Duodenal mucosa (tissue), 2 donors: ENCODE measurements at regions not wholly inside any gene's neighbourhood (a gene's known extent, or its start where the extent isn't known, plus 50 kb on each side); places are given as distances from the start of the nearest gene placed in this dataset.

ENCODE experiments used
- H3K27ac ChIP-seq: one replicate; pipeline ENCODE4 v1.7.0; 2013; ENCODE audit warnings: low read depth, low read length
- H3K27me3 ChIP-seq, 2 donors: one replicate each; pipeline ENCODE4 v1.7.0; 2013; ENCODE audit warnings: low read length in 2 of 2, control low read depth in 1 of 2; ENCODE audit not compliant: insufficient read depth in 2 of 2, control insufficient read depth in 1 of 2
- H3K36me3 ChIP-seq, 2 donors: one replicate each; pipeline ENCODE4 v1.7.0; 2013; ENCODE audit warnings: low read length in 2 of 2, control low read depth in 1 of 2; ENCODE audit not compliant: insufficient read depth in 2 of 2, control insufficient read depth in 1 of 2
- H3K4me1 ChIP-seq, 2 donors: one replicate each; pipeline ENCODE4 v1.7.0; 2013; ENCODE audit warnings: low read length in 2 of 2, control low read depth in 1 of 2; ENCODE audit not compliant: insufficient read depth in 2 of 2, control insufficient read depth in 1 of 2
- H3K4me3 ChIP-seq, 2 donors: one replicate each; pipeline ENCODE4 v1.7.0; 2013; ENCODE audit warnings: low read length in 2 of 2, low read depth in 1 of 2
- H3K9ac ChIP-seq, 2 donors: one replicate each; pipeline ENCODE4 v1.7.0; 2013; ENCODE audit warnings: low read length in 2 of 2, low read depth in 1 of 2
- H3K9me3 ChIP-seq, 2 donors: one replicate each; pipeline ENCODE4 v1.7.0; 2013; ENCODE audit warnings: low read length in 2 of 2, control low read depth in 1 of 2; ENCODE audit not compliant: control insufficient read depth in 1 of 2

GRCh38 chr2:217076058-217076435, 216.2 kb upstream of the TNP1 start:
- Histone ChIP-seq H3K36me3 (no peaks in the 10 kb centered on the region), H3K4me3 (no peak overlapping the region), H3K9me3 (no peaks in the 10 kb centered on the region), H3K27ac (no peak overlapping the region), H3K27me3 (no peaks in the 10 kb centered on the region), H3K4me1 (peaks cover 0 to 8% of the 10 kb centered on the region in 2 donors), H3K9ac (no peak overlapping the region)

GRCh38 chr2:217075268-217076057, 215.6 kb upstream of the TNP1 start:
- no peak overlapping the region for H3K27ac ChIP-seq
- no peak overlapping the region for H3K9ac ChIP-seq
- H3K4me1 ChIP-seq, result peaks cover 0 to 8% of the 10 kb centered on the region in 2 donors
- H3K4me3 ChIP-seq, result no peak overlapping the region
- no peaks in the 10 kb centered on the region for H3K27me3 ChIP-seq
- no peaks in the 10 kb centered on the region for H3K36me3 ChIP-seq
- H3K9me3 ChIP-seq, result no peaks in the 10 kb centered on the region

- Histone ChIP-seq H3K36me3 (no peaks in the 10 kb centered on the region), H3K27ac (no peak overlapping the region), H3K4me1 (peaks cover 0 to 8% of the 10 kb centered on the region in 2 donors), H3K27me3 (no peaks in the 10 kb centered on the region), H3K9ac (no peak overlapping the region), H3K4me3 (no peak overlapping the region), H3K9me3 (no peaks in the 10 kb centered on the region)
These were observed 214.9 kb upstream of the TNP1 start for GRCh38 chr2:217074576-217075255.

GRCh38 chr2:217071416-217071815, 211.6 kb upstream of the TNP1 start:
- H3K4me1 ChIP-seq, result peaks cover 0 to 8% of the 10 kb centered on the region in 2 donors
- no peak overlapping the region for H3K4me3 ChIP-seq
- H3K36me3 ChIP-seq, result no peaks in the 10 kb centered on the region
- peaks cover 0 to 3% of the 10 kb centered on the region in 2 donors for H3K9me3 ChIP-seq
- no peak overlapping the region for H3K9ac ChIP-seq
- H3K27ac ChIP-seq, result no peak overlapping the region
- H3K27me3 ChIP-seq, result no peaks in the 10 kb centered on the region

GRCh38 chr2:217070611-217071010, 210.7 kb upstream of the TNP1 start:
- Histone ChIP-seq H3K9ac (no peak overlapping the region), H3K27me3 (no peaks in the 10 kb centered on the region), H3K9me3 (peaks cover 0 to 3% of the 10 kb centered on the region in 2 donors), H3K27ac (no peak overlapping the region), H3K4me1 (peaks cover 0 to 8% of the 10 kb centered on the region in 2 donors), H3K4me3 (no peak overlapping the region), H3K36me3 (no peaks in the 10 kb centered on the region)

GRCh38 chr2:217070043-217070430, 210.2 kb upstream of the TNP1 start:
- Histone ChIP-seq H3K36me3 (no peaks in the 10 kb centered on the region), H3K9me3 (peaks cover 0 to 3% of the 10 kb centered on the region in 2 donors), H3K4me1 (peaks cover 0 to 2% of the 10 kb centered on the region in 2 donors), H3K27me3 (no peaks in the 10 kb centered on the region), H3K4me3 (no peak overlapping the region), H3K27ac (no peak overlapping the region), H3K9ac (no peak overlapping the region)

GRCh38 chr2:217069263-217070042, 209.6 kb upstream of the TNP1 start:
- Histone ChIP-seq H3K4me1 (no peaks in the 10 kb centered on the region), H3K4me3 (no peak overlapping the region), H3K9me3 (peaks cover 0 to 3% of the 10 kb centered on the region in 2 donors), H3K27ac (no peak overlapping the region), H3K27me3 (no peaks in the 10 kb centered on the region), H3K9ac (no peak overlapping the region), H3K36me3 (no peaks in the 10 kb centered on the region)

- no peak overlapping the region for H3K9ac ChIP-seq
- no peaks in the 10 kb centered on the region for H3K36me3 ChIP-seq
- H3K4me1 ChIP-seq, result no peaks in the 10 kb centered on the region
- no peak overlapping the region for H3K4me3 ChIP-seq
- H3K9me3 ChIP-seq, result peaks cover 0 to 3% of the 10 kb centered on the region in 2 donors
- no peaks in the 10 kb centered on the region for H3K27me3 ChIP-seq
- H3K27ac ChIP-seq, result no peak overlapping the region
These were observed 208.9 kb upstream of the TNP1 start for GRCh38 chr2:217068677-217069250.

GRCh38 chr2:217067787-217068186, 207.9 kb upstream of the TNP1 start:
- Histone ChIP-seq H3K36me3 (no peaks in the 10 kb centered on the region), H3K9me3 (peaks cover 0 to 3% of the 10 kb centered on the region in 2 donors), H3K27me3 (no peaks in the 10 kb centered on the region), H3K4me3 (no peak overlapping the region), H3K9ac (no peak overlapping the region), H3K27ac (no peak overlapping the region), H3K4me1 (no peaks in the 10 kb centered on the region)
